NCI-H82 treated with DMSO at 0.1 percent for 48 hours (cell line): ENCODE measurements at regions not wholly inside any gene's neighbourhood (a gene's known extent, or its start where the extent isn't known, plus 50 kb on each side); places are given as distances from the start of the nearest gene placed in this dataset.

ENCODE experiments used
- DNase-seq: peaks from one replicate; lab custom pipeline; 2025; ENCODE audit not compliant: unreplicated experiment; lab: John Stamatoyannopoulos, UW

DNA sequence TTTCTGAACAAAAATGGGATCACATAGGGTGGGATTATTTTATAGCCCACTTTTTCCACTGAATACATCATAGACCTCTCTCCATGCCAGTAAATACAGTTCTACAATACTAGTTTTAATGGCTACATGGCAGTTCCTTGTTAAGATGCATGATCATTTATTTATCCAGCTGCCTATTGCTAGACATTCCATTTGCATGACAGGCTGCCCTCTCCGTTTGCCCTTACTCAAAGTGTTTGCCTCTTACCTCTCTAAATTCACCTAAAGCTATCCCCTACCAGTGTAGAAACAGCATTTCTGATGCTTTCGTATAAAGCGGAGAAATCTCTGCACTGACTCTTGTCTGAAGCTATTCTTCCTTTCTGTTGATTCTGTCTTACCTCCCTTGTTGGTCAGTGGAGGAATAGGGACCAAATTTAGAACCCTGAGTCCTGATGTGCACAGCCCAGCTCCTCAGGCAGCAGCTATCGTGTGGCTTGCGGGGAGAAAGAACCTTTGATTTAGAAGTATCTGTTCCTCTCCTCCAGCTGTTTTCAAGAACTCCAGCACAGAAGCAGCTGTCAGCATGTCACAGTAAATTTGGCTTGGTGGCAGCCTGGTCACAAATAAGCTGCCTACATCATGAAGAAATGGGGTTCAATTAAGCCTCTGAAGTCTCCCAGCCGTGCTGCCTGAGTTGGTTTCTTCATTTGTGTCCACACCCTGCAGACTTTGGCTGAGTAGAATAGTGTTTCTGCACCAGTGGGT is 337.3 kb downstream of the PRDM2 start:
- no peak for DNase-seq

DNA sequence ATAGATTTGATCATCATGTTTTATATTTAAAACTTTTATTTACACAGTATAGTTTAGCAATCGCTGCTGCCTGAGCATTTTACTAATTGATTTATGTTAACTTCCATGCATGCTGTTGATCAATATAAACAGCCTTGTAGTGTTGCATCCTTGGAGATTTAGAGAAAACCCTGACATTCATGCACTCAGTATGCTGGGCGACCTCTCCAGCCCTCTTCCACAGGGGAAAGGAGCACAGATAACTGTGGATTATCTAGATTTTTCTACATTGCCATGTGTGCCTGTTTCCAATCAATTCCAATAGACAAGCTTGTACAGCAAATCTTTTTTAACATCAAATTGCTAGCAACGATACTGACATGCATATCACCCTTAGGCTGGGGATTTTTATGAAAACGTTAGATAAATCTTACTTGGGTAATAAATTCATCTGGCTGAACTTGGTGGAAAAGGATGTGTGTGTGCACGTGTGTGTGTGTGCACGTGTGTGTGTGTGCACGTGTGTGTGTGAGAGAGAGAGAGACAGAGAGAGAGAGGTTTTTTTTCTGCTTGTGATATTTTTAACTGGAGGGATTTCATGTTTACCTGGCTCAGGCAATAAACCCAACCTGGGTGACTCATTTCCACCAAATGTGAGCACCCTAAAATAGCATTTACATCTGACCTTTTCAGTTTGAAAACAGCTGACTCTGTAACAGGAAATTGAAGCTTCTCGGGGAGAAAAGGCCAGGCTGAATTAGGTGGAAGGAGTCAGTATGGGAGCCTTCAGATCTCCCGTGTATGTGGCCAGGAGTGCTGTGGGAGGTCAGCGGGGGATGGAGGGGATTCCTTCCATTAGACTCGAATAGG is 339.8 kb downstream of the PRDM2 start:
- no peak for DNase-seq

- no peak for DNase-seq
These were observed 350.0 kb downstream of the PRDM2 start for GRCh38 chr1:14049965-14050364.

DNA sequence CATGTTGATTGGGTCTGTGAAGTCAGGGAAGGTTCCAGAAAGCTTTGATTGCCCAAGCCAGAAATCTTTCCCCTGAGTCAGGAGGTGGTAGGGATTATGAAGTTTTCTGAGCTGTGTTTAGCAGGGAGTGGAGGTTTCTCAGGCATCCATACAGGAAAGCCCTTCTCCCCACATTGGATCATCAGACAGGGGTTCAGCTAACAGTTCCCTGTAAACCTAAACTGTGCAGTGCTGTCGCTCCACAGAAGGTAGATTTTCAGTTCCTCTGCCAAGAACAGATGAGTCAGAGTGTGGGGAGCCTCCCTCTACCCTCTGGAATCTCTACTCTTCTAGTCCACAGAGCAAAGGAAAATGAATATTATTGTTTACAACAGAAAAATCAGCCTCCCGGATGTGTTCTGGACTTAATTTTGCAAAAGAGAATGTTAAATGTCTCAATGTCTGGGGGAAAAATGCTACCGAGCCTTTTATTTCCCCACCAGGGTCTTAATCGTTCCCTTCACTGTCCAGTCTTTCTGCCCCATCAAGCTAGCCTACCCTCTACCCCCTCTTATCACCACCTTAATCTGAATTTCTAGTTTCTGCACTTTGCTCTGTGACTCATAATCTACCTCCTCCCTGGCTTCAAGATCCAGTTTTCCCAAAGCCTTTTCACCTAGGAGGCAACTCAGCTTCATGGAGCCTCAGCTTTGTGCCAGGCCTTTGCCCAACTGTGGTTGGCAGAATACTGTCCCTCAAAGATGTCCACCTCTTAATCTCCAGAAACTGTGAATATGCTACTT is 355.6 kb downstream of the PRDM2 start:
- DNase-seq = no peak

DNA sequence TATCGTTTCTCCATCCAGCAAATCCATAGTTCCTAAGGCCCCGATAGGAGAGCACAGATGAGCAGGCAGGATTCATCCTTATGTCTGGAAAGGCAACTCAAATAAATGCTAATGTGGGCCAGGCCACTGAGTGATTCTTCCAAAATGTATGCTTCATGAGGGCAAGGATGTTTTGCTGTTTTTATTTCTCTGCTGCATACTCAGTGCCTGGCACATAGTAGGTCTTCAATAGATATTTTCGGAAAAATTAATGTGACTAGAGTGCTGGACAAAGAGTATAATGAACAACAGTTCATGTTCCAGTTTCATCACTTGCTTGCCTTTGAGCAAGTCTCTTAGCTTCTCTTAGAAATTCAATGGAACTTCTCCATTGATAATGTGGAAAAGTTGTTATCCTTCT is 357.7 kb downstream of the PRDM2 start:
- no peak for DNase-seq

- DNase-seq = no peak
These were observed 361.2 kb downstream of the PRDM2 start for GRCh38 chr1:14061204-14061603.

DNA sequence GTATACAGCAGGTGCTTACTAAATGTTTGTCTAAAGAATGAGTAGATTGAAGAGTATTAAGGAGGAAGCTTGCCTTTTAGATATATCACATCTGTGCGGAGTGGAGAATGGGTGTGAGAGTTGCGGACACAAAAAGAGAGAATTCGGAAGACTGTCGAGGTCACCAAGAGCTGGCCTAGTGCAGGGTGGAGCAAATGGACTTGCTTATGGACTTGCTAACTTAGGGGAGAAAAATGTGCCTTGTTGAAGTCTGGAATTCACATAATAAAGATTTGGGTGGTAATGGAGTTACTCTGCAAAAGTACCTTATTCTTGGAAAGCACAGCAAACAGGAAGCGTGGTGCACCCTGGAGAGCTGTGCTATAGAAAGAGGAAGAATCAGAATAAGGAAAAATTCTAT is 361.7 kb downstream of the PRDM2 start:
- no peak for DNase-seq

DNA sequence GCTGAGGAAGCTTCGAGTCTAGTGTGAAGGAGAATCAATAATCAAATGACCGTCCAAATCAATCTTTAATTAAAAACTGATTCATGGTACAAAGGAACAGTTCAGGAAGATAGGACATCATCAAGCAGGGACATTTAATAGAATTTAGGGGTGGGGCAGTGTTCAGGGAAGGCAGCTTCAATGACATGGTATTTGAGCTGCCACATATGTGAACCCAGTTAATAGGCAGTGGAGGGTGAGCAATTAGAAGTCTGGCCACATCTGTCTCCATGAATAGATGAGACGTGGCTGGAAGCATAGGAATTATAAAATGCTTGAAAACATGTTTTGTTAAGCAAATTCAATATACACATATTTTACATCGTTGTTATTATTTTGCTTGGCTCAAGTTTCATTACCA is 362.7 kb downstream of the PRDM2 start:
- DNase-seq = no peak

- no peak for DNase-seq
These were observed 364.9 kb downstream of the PRDM2 start for GRCh38 chr1:14064649-14065442.

- no peak for DNase-seq
These were observed 365.5 kb downstream of the PRDM2 start for GRCh38 chr1:14065486-14065885.

- no peak for DNase-seq
These were observed 367.0 kb downstream of the PRDM2 start for GRCh38 chr1:14067036-14067435.

GRCh38 chr1:14067711-14068110 is 367.7 kb downstream of the PRDM2 start:
- DNase-seq = no peak

GRCh38 chr1:14071581-14071980 is 371.6 kb downstream of the PRDM2 start:
- no peak for DNase-seq

GRCh38 chr1:14080653-14081052 is 380.7 kb downstream of the PRDM2 start:
- DNase-seq = no peak

DNA sequence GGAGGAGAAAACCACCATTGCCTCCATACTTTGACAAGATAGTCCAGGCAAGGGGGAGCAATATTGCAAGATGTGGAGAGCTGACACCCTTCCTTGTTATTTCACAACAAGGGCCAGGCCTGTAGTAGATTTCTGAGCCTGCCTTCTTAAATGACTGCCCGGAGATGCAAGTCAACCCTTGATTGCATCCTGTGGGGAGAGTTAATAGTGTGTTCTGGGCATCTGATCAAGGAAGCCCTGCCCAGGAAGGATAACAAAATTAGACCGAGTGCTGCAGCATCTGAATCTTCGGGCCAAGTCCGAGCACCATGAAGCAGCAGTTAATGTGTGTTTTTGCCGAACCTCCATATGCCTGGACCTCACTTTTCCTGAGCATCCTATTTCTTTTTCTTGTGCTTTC is 382.3 kb downstream of the PRDM2 start:
- no peak for DNase-seq

DNA sequence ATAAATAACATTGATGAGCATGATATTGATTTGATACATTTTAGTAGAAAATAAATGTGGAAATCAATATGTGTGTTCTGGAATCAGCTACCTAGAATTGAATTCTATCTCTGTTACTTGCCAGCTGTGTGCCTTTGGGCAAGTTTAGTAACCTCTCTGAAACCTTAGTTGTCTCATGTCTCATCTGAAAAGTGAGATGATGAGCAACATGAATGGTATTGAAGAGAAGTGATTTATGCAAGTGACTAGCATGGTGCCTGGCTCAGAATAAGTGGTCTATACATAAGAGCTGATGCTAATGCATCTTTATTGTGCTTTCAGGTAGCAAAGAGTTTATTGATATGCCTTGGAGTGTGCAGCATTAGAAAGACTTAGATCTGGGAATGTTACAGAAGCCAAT is 383.3 kb downstream of the PRDM2 start:
- DNase-seq = no peak

DNA sequence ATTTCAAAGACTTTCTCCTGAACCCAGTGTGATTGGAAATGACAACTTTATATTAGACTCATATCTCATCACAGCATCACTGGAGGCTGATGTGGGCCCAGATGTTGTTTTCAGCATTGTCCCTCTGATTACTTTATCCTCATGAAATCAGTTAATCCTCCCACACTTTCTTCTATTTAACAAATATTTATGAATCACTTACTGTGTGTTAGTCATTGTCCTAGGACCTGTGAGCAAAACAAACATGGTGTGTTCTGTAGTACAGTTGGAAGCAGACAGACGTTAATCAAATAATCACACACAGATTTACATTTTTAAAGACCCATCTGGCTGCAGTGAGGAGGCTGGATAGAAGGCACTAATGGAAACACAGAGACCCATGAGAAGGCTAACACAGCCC is 383.7 kb downstream of the PRDM2 start:
- no peak for DNase-seq

DNA sequence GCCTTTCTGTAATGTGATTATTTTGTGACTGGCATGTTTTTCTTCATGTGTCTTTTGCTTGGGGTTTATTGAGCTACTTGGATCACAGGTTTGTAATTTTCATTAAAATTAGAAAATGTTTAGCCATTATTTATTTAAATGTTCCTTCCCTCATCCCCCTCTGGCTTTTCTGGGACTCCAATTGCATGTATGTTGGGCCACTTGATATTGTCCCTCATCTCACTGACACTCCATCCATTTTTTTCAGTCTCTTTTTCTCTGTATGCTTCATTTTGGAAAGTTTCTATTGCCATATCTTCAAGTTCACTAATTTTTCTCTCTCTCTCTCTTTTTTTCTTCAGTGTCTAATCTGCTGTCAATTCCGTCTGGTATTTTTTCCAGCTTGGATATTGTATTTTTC is 390.1 kb downstream of the PRDM2 start:
- DNase-seq = no peak

GRCh38 chr1:14090531-14090930 is 390.5 kb downstream of the PRDM2 start:
- DNase-seq = no peak

DNA sequence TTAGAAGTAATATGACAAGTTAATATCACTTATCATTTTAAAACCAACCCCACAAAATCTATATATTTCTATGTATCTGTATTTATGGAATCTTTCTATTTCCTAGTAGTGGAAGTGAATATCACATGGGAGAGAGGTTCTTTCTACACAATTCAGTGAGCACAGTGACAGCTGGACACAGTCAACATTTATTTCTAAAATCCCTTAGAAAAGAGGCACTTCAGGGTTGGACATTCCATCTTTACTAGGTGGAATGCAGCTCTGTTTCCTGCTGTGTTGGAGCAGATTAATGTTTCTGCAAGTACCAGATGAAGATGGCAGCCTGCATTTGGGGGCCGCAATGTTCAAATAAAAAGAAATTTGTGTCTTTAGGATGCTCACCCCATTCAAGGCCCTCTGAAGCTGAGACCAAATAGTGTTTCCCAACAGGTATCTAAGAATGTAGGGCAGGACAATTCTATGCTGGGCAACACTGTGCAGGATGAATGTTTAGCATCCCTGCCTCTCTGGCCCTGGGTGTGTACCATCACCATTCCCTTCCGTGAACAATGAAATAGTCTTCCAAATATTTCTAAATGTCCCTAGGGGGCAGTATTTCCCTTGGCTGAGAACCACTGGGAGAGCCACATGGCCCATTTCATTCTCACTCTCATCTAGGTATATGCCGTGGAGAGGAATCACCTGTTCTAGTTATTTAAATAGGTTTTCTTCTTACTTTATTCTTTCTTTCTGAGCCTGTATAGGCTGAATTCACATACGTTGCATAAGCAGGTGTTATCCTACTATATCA is 394.8 kb downstream of the PRDM2 start:
- peak; percentile 4 for DNase-seq
